H9 (cell line): ENCODE measurements at regions not wholly inside any gene's neighbourhood (a gene's known extent, or its start where the extent isn't known, plus 50 kb on each side); places are given as distances from the start of the nearest gene placed in this dataset.

ENCODE experiments used
- DNase-seq: peaks from one replicate; pipeline ENCODE4 v3.0.0-alpha.2; 2017
- H2AFZ ChIP-seq: one replicate; pipeline ENCODE4 v1.6.1; 2013; ENCODE audit warnings: mild to moderate bottlenecking, low read length, control low read depth, moderate library complexity
- H2AK5ac ChIP-seq: 2 replicates; pipeline ENCODE4 v1.6.1; 2013; ENCODE audit warnings: low read length, control low read depth, mixed read lengths; ENCODE audit not compliant: insufficient read length
- H2BK120ac ChIP-seq: one replicate; pipeline ENCODE4 v1.6.1; 2013; ENCODE audit warnings: low read depth, mild to moderate bottlenecking, low read length, control low read depth, inconsistent platforms; ENCODE audit not compliant: poor library complexity, severe bottlenecking
- H2BK12ac ChIP-seq: 2 replicates; pipeline ENCODE4 v1.6.1; 2013; ENCODE audit warnings: low read length, control low read depth, mixed read lengths, low read depth; ENCODE audit not compliant: insufficient read length
- H2BK15ac ChIP-seq: 2 replicates; pipeline ENCODE4 v1.6.1; 2013; ENCODE audit warnings: low read depth, low read length, control low read depth
- H2BK20ac ChIP-seq: one replicate; pipeline ENCODE4 v1.6.1; 2013; ENCODE audit warnings: low read depth, mild to moderate bottlenecking, low read length, control low read depth, inconsistent platforms; ENCODE audit not compliant: poor library complexity, severe bottlenecking
- H2BK5ac ChIP-seq: 2 replicates; pipeline ENCODE4 v1.6.1; 2013; ENCODE audit warnings: low read length, control low read depth, mixed read lengths; ENCODE audit not compliant: insufficient read length
- H3K14ac ChIP-seq: 2 replicates; pipeline ENCODE4 v1.6.1; 2013; ENCODE audit warnings: low read length, control low read depth; ENCODE audit not compliant: insufficient read depth
- H3K18ac ChIP-seq: 2 replicates; pipeline ENCODE4 v1.6.1; 2013; ENCODE audit warnings: low read depth, mild to moderate bottlenecking, mixed read lengths, low read length, control low read depth; ENCODE audit not compliant: insufficient read length
- H3K23ac ChIP-seq: 2 replicates; pipeline ENCODE4 v1.6.1; 2013; ENCODE audit warnings: low read length, control low read depth, mixed read lengths, low read depth; ENCODE audit not compliant: insufficient read length
- H3K23me2 ChIP-seq: 2 replicates; pipeline ENCODE4 v1.6.1; 2013; ENCODE audit warnings: low read depth, mild to moderate bottlenecking, mixed read lengths, low read length, control low read depth; ENCODE audit not compliant: insufficient read length, poor library complexity, severe bottlenecking
- H3K27ac ChIP-seq: 2 replicates; pipeline ENCODE4 v1.5.1; 2013; ENCODE audit warnings: low read length, control low read depth, mixed read lengths, low read depth; ENCODE audit not compliant: insufficient read length
- H3K27me3 ChIP-seq: 2 replicates; pipeline ENCODE4 v1.6.1; 2013; ENCODE audit warnings: low read length, control low read depth, inconsistent platforms; ENCODE audit not compliant: insufficient read depth
- H3K4ac ChIP-seq: 2 replicates; pipeline ENCODE4 v1.6.1; 2013; ENCODE audit warnings: low read depth, mild to moderate bottlenecking, control low read depth, inconsistent platforms, low read length, moderate library complexity
- H3K4me1 ChIP-seq: 2 replicates; pipeline ENCODE4 v1.6.1; 2013; ENCODE audit warnings: low read length, control low read depth, inconsistent platforms; ENCODE audit not compliant: insufficient read depth
- H3K4me2 ChIP-seq: 2 replicates; pipeline ENCODE4 v1.6.1; 2013; ENCODE audit warnings: low read length, control low read depth, mixed read lengths; ENCODE audit not compliant: insufficient read length, insufficient read depth
- H3K56ac ChIP-seq: 2 replicates; pipeline ENCODE4 v1.6.1; 2013; ENCODE audit warnings: low read depth, mild to moderate bottlenecking, mixed read lengths, low read length, control low read depth; ENCODE audit not compliant: insufficient read length
- H3K79me1 ChIP-seq: 2 replicates; pipeline ENCODE4 v1.6.1; 2013; ENCODE audit warnings: low read depth, mild to moderate bottlenecking, moderate library complexity, low read length, control low read depth, inconsistent platforms; ENCODE audit not compliant: insufficient read depth, poor library complexity, severe bottlenecking
- H3K79me2 ChIP-seq: 2 replicates; pipeline ENCODE4 v1.6.1; 2013; ENCODE audit warnings: low read length, control low read depth, inconsistent platforms; ENCODE audit not compliant: insufficient read depth
- H3K9ac ChIP-seq: 2 replicates; pipeline ENCODE4 v1.6.1; 2013; ENCODE audit warnings: low read length, control low read depth, mixed read lengths; ENCODE audit not compliant: insufficient read length; ENCODE audit errors: extremely low read depth
- H3K9me3 ChIP-seq: one replicate; pipeline ENCODE4 v1.6.1; 2013; ENCODE audit warnings: low read depth, low read length, inconsistent platforms; ENCODE audit not compliant: control insufficient read depth
- H3T11ph ChIP-seq: one replicate; pipeline ENCODE4 v1.6.1; 2013; ENCODE audit warnings: mild to moderate bottlenecking, low read length, control low read depth, inconsistent platforms
- H4K20me1 ChIP-seq: one replicate; pipeline ENCODE4 v1.6.1; 2013; ENCODE audit not compliant: control insufficient read depth, insufficient read length, insufficient read depth
- H4K5ac ChIP-seq: 2 replicates; pipeline ENCODE4 v1.6.1; 2013; ENCODE audit warnings: low read depth, mild to moderate bottlenecking, mixed read lengths, low read length, control low read depth; ENCODE audit not compliant: insufficient read length
- H4K8ac ChIP-seq: replicated peaks from 2 replicates; pipeline ENCODE4 v1.6.1; 2013; ENCODE audit warnings: low read length, control low read depth, mixed read lengths, low read depth; ENCODE audit not compliant: insufficient read length
- H4K91ac ChIP-seq: 2 replicates; pipeline ENCODE4 v1.6.1; 2013; ENCODE audit warnings: low read depth, mild to moderate bottlenecking, moderate library complexity, mixed read lengths, low read length, control low read depth; ENCODE audit not compliant: insufficient read length
- H3K27ac Mint-ChIP-seq, 3 experiments: 2 replicates in 2 of 3; 3 replicates in 1 of 3; pipeline ENCODE4 v1.8.0; 2020 to 2021; ENCODE audit warnings: mixed read lengths in 3 of 3, mild to moderate bottlenecking in 1 of 3, moderate library complexity in 1 of 3
- H3K27me3 Mint-ChIP-seq: 2 replicates; pipeline ENCODE4 v1.8.0; 2021; ENCODE audit warnings: low read depth, mild to moderate bottlenecking, moderate library complexity, mixed read lengths
- H3K36me3 Mint-ChIP-seq, 3 experiments: 2 replicates in 2 of 3; 3 replicates in 1 of 3; pipeline ENCODE4 v1.8.0; 2020 to 2021; ENCODE audit warnings: low read depth in 3 of 3, mixed read lengths in 3 of 3; ENCODE audit not compliant: insufficient read depth in 1 of 3
- H3K4me1 Mint-ChIP-seq, 2 experiments: 2 replicates each; pipeline ENCODE4 v1.8.0; 2020; ENCODE audit warnings: mixed read lengths in 2 of 2
- H3K4me3 Mint-ChIP-seq, 2 experiments: 2 replicates in 1 of 2; 3 replicates in 1 of 2; pipeline ENCODE4 v1.8.0; 2020 to 2021; ENCODE audit warnings: mild to moderate bottlenecking in 2 of 2, mixed read lengths in 2 of 2, moderate library complexity in 1 of 2
- H3K9me3 Mint-ChIP-seq, 2 experiments: 2 replicates in 1 of 2; 3 replicates in 1 of 2; pipeline ENCODE4 v1.8.0; 2020; ENCODE audit warnings: mild to moderate bottlenecking in 2 of 2, mixed read lengths in 2 of 2, moderate library complexity in 1 of 2
- WGBS: extraction: QIAGEN DNeasy Blood & Tissue Kit; methylation state at CpG from one replicate; pipeline ENCODE4 v1.1.7; 2013; ENCODE audit warnings: missing lambda C conversion rate, low lambda C conversion rate, mixed read lengths; ENCODE audit not compliant: insufficient read length; ENCODE audit errors: extremely low coverage; 5-methylcytosine and 5-hydroxymethylcytosine counted together
- TF ChIP-seq, protein P1 (sequence below): fragments of 200-600 bp; sonication (generic); conservative IDR thresholded peaks from 3 replicates; pipeline ENCODE4 v1.8.0; 2021; ENCODE audit warnings: antibody characterized with exemption, mild to moderate bottlenecking

DNA sequence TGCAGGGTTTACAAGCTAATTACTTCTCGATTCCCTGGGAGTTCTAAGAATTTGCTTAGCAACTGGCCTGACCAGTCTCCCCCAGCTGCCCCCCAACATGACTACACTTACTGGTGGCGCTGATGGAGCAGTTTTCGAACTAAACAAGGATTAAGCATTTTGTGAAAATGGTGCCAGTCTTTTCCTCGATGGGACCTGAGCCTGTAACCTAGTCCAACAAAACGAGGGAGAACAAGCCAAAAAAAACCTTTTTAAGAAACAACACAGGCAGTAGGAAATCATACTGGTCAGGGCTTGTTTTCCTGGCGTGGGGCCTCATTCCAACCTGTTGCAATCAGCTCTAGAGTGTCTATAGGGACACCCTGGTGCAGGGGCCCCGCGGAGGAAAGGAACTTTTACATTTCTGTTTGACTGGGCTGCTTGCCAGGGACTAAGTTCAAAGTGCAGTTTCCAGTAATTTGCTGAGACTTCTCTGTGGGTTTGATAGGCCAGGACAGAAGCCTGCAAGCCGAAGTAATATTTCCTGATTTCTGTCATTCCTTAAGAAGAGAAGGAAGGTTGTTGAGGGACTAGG is 158.7 kb downstream of the SPRY1 start:
- Histone ChIP-seq H4K91ac (no peak overlapping the region), H2AK5ac (no peak overlapping the region), H3T11ph (no peak overlapping the region), H3K27ac (no peak overlapping the region), H2BK12ac (no peak overlapping the region), H2BK120ac (no peak overlapping the region), H3K4ac (no peak overlapping the region), H2BK20ac (no peak overlapping the region), H2BK5ac (no peak overlapping the region), H3K23me2 (no peaks in the 10 kb centered on the region), H4K5ac (no peak overlapping the region), H4K20me1 (no peaks in the 10 kb centered on the region), H3K79me1 (no peaks in the 10 kb centered on the region), H3K23ac (no peak overlapping the region), H3K18ac (no peak overlapping the region), H3K56ac (no peak overlapping the region), H4K8ac (no peak overlapping the region), H3K9me3 (no peaks in the 10 kb centered on the region), H3K4me2 (no peak overlapping the region), H3K79me2 (no peaks in the 10 kb centered on the region), H3K27me3 (no peaks in the 10 kb centered on the region), H3K14ac (no peak overlapping the region; the same call in 1 of the 2 replicates), H3K4me1 (peaks cover 3% of the 10 kb centered on the region; the same call in 1 of the 2 replicates), H2BK15ac (no peak overlapping the region), H2AFZ (no peak overlapping the region), H3K9ac (no peak overlapping the region)
- DNase-seq, result no peak
- H3K4me1 Mint-ChIP-seq, result peaks cover 53 to 54% of the 10 kb centered on the region in 2 experiments
- H3K4me3 Mint-ChIP-seq, result no peak overlapping the region
- WGBS, result no CpG with 5 or more reads among the region's 9 CpGs
- TF ChIP-seq, protein P1, sequence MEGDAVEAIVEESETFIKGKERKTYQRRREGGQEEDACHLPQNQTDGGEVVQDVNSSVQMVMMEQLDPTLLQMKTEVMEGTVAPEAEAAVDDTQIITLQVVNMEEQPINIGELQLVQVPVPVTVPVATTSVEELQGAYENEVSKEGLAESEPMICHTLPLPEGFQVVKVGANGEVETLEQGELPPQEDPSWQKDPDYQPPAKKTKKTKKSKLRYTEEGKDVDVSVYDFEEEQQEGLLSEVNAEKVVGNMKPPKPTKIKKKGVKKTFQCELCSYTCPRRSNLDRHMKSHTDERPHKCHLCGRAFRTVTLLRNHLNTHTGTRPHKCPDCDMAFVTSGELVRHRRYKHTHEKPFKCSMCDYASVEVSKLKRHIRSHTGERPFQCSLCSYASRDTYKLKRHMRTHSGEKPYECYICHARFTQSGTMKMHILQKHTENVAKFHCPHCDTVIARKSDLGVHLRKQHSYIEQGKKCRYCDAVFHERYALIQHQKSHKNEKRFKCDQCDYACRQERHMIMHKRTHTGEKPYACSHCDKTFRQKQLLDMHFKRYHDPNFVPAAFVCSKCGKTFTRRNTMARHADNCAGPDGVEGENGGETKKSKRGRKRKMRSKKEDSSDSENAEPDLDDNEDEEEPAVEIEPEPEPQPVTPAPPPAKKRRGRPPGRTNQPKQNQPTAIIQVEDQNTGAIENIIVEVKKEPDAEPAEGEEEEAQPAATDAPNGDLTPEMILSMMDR, result no peak
- no peaks in the 10 kb centered on the region for H3K27me3 Mint-ChIP-seq
- peak overlapping the region in 2 of 3 experiments; percentile 43 to 76; a peak in 2 of 7 replicates for H3K27ac Mint-ChIP-seq
- peaks cover 0 to 4% of the 10 kb centered on the region in 2 experiments; a peak in 1 of 5 replicates for H3K9me3 Mint-ChIP-seq
- H3K36me3 Mint-ChIP-seq, result peaks cover 0 to 4% (median 0%) of the 10 kb centered on the region in 3 experiments; a peak in 1 of 7 replicates
